ENCODE measurements at regions not wholly inside any gene's neighbourhood (a gene's known extent, or its start where the extent isn't known, plus 50 kb on each side); places are given as distances from the start of the nearest gene placed in this dataset.
A peak's percentile ranks its signal among the peaks of the same experiment; 100 is the strongest.
"Not testable (repeated sequence)": the region's sequence is repeated elsewhere in the genome, so short reads cannot be mapped to it uniquely, and the experiment has no call there.

- Histone ChIP-seq H3K27me3 (no peaks in the 10 kb centered on the region), H3K4me3 (no peak overlapping the region), H3K36me3 (no peaks in the 10 kb centered on the region), H3K9me3 (no peaks in the 10 kb centered on the region; the same call in 1 of the 2 replicates)
- DNase-seq, result no peak
Observed at GRCh38 chr19:34044021-34044420, 128.3 kb upstream of the LSM14A start.

GRCh38 chr19:34049944-34050343 lies 122.4 kb upstream of the LSM14A start:
- no peaks in the 10 kb centered on the region; the same call in 1 of the 2 replicates for H3K27me3 ChIP-seq
- no peaks in the 10 kb centered on the region for H3K36me3 ChIP-seq
- H3K9me3 ChIP-seq, result no peaks in the 10 kb centered on the region
- H3K4me3 ChIP-seq, result no peak overlapping the region
- no peak for DNase-seq

GRCh38 chr19:34050430-34050829 lies 121.9 kb upstream of the LSM14A start:
- not testable (repeated sequence) for H3K36me3 ChIP-seq, H3K27me3 ChIP-seq, DNase-seq, H3K9me3 ChIP-seq, H3K4me3 ChIP-seq

GRCh38 chr19:34051255-34051654 lies 121.0 kb upstream of the LSM14A start:
- no peak for DNase-seq
- Histone ChIP-seq H3K27me3 (no peaks in the 10 kb centered on the region; the same call in 1 of the 2 replicates), H3K9me3 (no peaks in the 10 kb centered on the region), H3K36me3 (no peaks in the 10 kb centered on the region), H3K4me3 (no peak overlapping the region)

- no peak overlapping the region for H3K4me3 ChIP-seq
- no peaks in the 10 kb centered on the region for H3K9me3 ChIP-seq
- no peaks in the 10 kb centered on the region for H3K36me3 ChIP-seq
- no peak for DNase-seq
- H3K27me3 ChIP-seq, result peaks cover 9% of the 10 kb centered on the region
Observed at GRCh38 chr19:34057155-34057554, 115.1 kb upstream of the LSM14A start.

GRCh38 chr19:34066007-34066643 lies 106.2 kb upstream of the LSM14A start:
- no peak for DNase-seq
- Histone ChIP-seq H3K36me3 (no peaks in the 10 kb centered on the region), H3K4me3 (no peak overlapping the region), H3K9me3 (no peaks in the 10 kb centered on the region), H3K27me3 (no peaks in the 10 kb centered on the region)

- Histone ChIP-seq H3K9me3 (no peaks in the 10 kb centered on the region), H3K27me3 (no peaks in the 10 kb centered on the region), H3K4me3 (no peak overlapping the region), H3K36me3 (no peaks in the 10 kb centered on the region)
- peak; percentile 72 for DNase-seq
Observed at GRCh38 chr19:34067861-34068271, 104.4 kb upstream of the LSM14A start.

- Histone ChIP-seq H3K27me3 (no peaks in the 10 kb centered on the region), H3K9me3 (no peaks in the 10 kb centered on the region), H3K4me3 (no peak overlapping the region), H3K36me3 (no peaks in the 10 kb centered on the region)
- peak; percentile 16 for DNase-seq
Observed at GRCh38 chr19:34075661-34076091, 96.6 kb upstream of the LSM14A start.

- Histone ChIP-seq H3K36me3 (no peaks in the 10 kb centered on the region), H3K4me3 (no peak overlapping the region), H3K27me3 (no peaks in the 10 kb centered on the region), H3K9me3 (peaks cover 6% of the 10 kb centered on the region; the same call in 1 of the 2 replicates)
- DNase-seq, result no peak
Observed at GRCh38 chr19:34082289-34083077, 89.8 kb upstream of the LSM14A start.

- Histone ChIP-seq H3K9me3 (peaks cover 6% of the 10 kb centered on the region; the same call in 1 of the 2 replicates), H3K27me3 (no peaks in the 10 kb centered on the region), H3K36me3 (no peaks in the 10 kb centered on the region), H3K4me3 (no peak overlapping the region)
- no peak for DNase-seq
Observed at GRCh38 chr19:34084396-34085145, 87.7 kb upstream of the LSM14A start.

- Histone ChIP-seq H3K36me3 (no peaks in the 10 kb centered on the region), H3K27me3 (no peaks in the 10 kb centered on the region), H3K4me3 (no peak overlapping the region), H3K9me3 (peaks cover 6% of the 10 kb centered on the region; the same call in 1 of the 2 replicates)
- no peak for DNase-seq
Observed at GRCh38 chr19:34085336-34085735, 87.0 kb upstream of the LSM14A start.

GRCh38 chr19:34088292-34088691 lies 84.0 kb upstream of the LSM14A start:
- Histone ChIP-seq H3K27me3 (no peaks in the 10 kb centered on the region), H3K36me3 (no peaks in the 10 kb centered on the region), H3K4me3 (no peak overlapping the region), H3K9me3 (peaks cover 6% of the 10 kb centered on the region; the same call in 1 of the 2 replicates)
- DNase-seq, result no peak

- no peak for DNase-seq
- H3K9me3 ChIP-seq, result peaks cover 6% of the 10 kb centered on the region; the same call in 1 of the 2 replicates
- no peaks in the 10 kb centered on the region for H3K36me3 ChIP-seq
- H3K27me3 ChIP-seq, result no peaks in the 10 kb centered on the region
- no peak overlapping the region for H3K4me3 ChIP-seq
Observed at GRCh38 chr19:34089566-34089965, 82.7 kb upstream of the LSM14A start.

GRCh38 chr19:34094960-34095359 lies 77.3 kb upstream of the LSM14A start:
- no peaks in the 10 kb centered on the region for H3K27me3 ChIP-seq
- H3K9me3 ChIP-seq, result no peaks in the 10 kb centered on the region
- no peak for DNase-seq
- H3K4me3 ChIP-seq, result no peak overlapping the region
- H3K36me3 ChIP-seq, result no peaks in the 10 kb centered on the region

- not testable (repeated sequence) for H3K4me3 ChIP-seq, H3K27me3 ChIP-seq
Observed at GRCh38 chr19:34095411-34095810, 76.9 kb upstream of the LSM14A start.

GRCh38 chr19:34096020-34096915 lies 76.0 kb upstream of the LSM14A start:
- no peak for DNase-seq
- Histone ChIP-seq H3K4me3 (no peak overlapping the region), H3K36me3 (no peaks in the 10 kb centered on the region), H3K27me3 (no peaks in the 10 kb centered on the region), H3K9me3 (no peaks in the 10 kb centered on the region)

More at GRCh38 chr19:34095411-34095810, 76.9 kb upstream of the LSM14A start:
- DNase-seq, H3K9me3 ChIP-seq, H3K36me3 ChIP-seq: not testable (repeated sequence)

Measured in MG63 (cell line).